ACC112 (cell line): ENCODE measurements at regions not wholly inside any gene's neighbourhood (a gene's known extent, or its start where the extent isn't known, plus 50 kb on each side); places are given as distances from the start of the nearest gene placed in this dataset.

ENCODE experiments used
- H2AFZ ChIP-seq: fragments of 200-600 bp; sonication (generic); one replicate; pipeline ENCODE4 v1.6.0; 2017; ENCODE audit warnings: antibody characterized with exemption, low read length; ENCODE audit not compliant: unreplicated experiment
- H3K27ac ChIP-seq: fragments of 200-600 bp; sonication (generic); 2 replicates; pipeline ENCODE4 v1.5.1; 2014; ENCODE audit warnings: low read depth, mild to moderate bottlenecking, antibody characterized with exemption, low read length, moderate library complexity
- H3K27me3 ChIP-seq: fragments of 200-600 bp; sonication (generic); 2 replicates; pipeline ENCODE4 v1.6.1; 2014; ENCODE audit warnings: mild to moderate bottlenecking, antibody characterized with exemption, low read length, moderate library complexity, mixed read lengths; ENCODE audit not compliant: insufficient read depth
- H3K36me3 ChIP-seq: fragments of 200-600 bp; sonication (generic); 2 replicates; pipeline ENCODE4 v1.6.1; 2016; ENCODE audit warnings: mild to moderate bottlenecking, antibody characterized with exemption, low read length, moderate library complexity, mixed read lengths; ENCODE audit not compliant: insufficient read depth
- H3K4me1 ChIP-seq: fragments of 200-600 bp; sonication (generic); one replicate; pipeline ENCODE4 v1.6.1; 2016; ENCODE audit warnings: low read length, mixed read lengths; ENCODE audit not compliant: insufficient read depth, unreplicated experiment, control insufficient read depth
- H3K4me3 ChIP-seq: fragments of 200-600 bp; sonication (generic); 2 replicates; pipeline ENCODE4 v1.5.1; 2014; ENCODE audit warnings: mild to moderate bottlenecking, low read depth, low read length
- H3K79me2 ChIP-seq: fragments of 200-600 bp; sonication (generic); one replicate; pipeline ENCODE4 v1.6.0; 2016; ENCODE audit warnings: low read length; ENCODE audit not compliant: control insufficient read depth, unreplicated experiment, insufficient read depth

DNA sequence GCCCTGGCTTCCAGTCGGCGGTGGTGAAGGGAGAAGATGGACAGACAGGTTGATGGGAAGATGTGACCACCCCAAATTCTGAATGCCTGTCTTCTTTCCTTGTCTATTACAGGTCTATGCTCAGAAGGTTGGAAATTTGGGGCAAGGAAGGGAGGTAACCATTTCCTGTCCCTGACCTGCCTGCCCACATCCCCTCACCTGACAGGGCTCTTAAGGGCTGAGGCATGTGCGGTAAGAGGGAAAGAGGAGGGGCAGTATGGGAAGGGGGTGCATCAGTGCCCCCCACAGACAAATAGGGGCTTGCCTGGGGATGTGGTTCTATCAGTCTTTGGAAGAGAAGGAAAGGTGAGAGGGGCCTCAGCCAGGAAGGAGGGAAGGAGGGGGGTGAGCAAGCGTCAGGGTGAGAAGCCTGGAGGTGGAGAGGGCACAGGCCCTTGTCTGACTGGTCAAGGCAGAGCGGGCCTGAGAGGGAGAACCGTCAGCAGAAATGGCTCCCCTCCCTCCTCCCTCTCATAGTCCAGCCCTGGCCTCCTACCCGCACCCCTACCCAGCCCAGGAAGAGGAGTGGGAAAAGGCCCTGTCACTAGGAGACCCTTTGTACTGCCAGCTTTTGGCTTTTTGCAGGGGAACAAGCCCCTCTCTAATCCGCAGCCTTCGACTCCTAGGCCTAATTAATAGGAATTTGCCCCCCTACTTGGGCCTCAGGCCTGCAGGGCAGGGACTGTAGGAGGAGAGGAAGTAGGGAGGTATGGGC lies 104.4 kb upstream of the FOXP4 start:
- H3K27me3 ChIP-seq = peaks cover 88% of the 10 kb centered on the region
- H3K4me3 ChIP-seq = no peak overlapping the region

DNA sequence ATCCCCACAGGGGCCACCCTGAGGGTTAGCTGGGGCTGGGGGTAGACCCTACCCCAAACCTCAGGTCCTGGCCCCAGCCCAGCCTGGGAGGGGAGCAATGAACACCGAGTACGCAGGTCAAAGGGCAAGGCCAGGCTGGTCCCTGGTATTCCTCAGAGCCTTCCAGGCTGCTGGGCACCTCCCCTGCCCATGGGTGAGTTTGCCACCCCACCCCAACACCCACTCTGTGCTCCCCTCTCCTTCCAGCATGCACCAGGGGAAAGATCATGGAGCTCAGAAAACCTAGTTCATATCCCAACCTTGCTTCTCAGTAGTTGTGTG lies 103.9 kb upstream of the FOXP4 start:
- Histone ChIP-seq H3K79me2 (no peaks in the 10 kb centered on the region), H3K4me1 (no peaks in the 10 kb centered on the region), H2AFZ (no peak overlapping the region), H3K27ac (no peak overlapping the region), H3K36me3 (no peaks in the 10 kb centered on the region), H3K4me3 (no peak overlapping the region), H3K27me3 (peaks cover 85% of the 10 kb centered on the region)

More for the DNA sequence above, 104.4 kb upstream of the FOXP4 start:
- H2AFZ ChIP-seq = no peak overlapping the region
- H3K79me2 ChIP-seq = no peaks in the 10 kb centered on the region
- no peak overlapping the region for H3K27ac ChIP-seq
- no peaks in the 10 kb centered on the region for H3K36me3 ChIP-seq
- no peaks in the 10 kb centered on the region for H3K4me1 ChIP-seq

DNA sequence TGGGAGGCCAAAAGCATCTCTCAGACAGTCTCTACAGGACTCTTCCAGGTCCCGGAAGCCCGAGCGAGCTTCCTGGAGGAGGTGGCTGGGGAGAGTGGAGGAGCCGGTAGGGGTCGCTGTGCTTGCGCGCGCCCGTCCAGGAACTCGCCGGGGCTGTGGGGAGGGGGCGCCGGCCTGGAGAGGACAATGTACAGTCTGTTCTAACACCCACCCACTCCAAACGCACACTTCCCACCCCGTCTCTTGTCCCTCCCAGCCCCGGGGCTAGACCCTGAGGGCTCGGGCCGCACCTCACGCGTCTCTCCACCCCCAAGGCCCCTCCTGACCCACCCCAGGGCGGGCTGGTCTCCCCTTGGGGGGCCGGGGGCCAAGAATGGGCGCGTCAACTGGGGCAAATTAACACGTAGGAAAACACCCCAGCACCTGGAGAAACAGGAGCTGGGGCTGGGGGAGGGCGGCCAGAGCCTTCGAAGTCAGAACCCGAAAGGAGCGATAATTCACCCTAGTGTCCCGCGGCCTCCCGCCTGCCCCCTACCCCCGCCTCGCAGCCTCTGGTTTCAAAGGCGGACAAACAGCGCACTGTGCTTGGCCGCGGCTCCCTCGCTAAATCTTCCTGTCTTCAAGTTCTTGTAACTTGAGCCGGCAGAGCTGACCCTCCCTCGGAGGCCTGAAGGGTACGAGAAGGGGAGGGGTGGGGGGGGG lies 103.2 kb upstream of the FOXP4 start:
- Histone ChIP-seq H3K36me3 (no peaks in the 10 kb centered on the region), H3K27me3 (peaks cover 80% of the 10 kb centered on the region), H3K4me1 (no peaks in the 10 kb centered on the region), H3K4me3 (no peak overlapping the region; the same call in 1 of the 2 replicates), H3K79me2 (no peaks in the 10 kb centered on the region), H3K27ac (no peak overlapping the region), H2AFZ (no peak overlapping the region)

DNA sequence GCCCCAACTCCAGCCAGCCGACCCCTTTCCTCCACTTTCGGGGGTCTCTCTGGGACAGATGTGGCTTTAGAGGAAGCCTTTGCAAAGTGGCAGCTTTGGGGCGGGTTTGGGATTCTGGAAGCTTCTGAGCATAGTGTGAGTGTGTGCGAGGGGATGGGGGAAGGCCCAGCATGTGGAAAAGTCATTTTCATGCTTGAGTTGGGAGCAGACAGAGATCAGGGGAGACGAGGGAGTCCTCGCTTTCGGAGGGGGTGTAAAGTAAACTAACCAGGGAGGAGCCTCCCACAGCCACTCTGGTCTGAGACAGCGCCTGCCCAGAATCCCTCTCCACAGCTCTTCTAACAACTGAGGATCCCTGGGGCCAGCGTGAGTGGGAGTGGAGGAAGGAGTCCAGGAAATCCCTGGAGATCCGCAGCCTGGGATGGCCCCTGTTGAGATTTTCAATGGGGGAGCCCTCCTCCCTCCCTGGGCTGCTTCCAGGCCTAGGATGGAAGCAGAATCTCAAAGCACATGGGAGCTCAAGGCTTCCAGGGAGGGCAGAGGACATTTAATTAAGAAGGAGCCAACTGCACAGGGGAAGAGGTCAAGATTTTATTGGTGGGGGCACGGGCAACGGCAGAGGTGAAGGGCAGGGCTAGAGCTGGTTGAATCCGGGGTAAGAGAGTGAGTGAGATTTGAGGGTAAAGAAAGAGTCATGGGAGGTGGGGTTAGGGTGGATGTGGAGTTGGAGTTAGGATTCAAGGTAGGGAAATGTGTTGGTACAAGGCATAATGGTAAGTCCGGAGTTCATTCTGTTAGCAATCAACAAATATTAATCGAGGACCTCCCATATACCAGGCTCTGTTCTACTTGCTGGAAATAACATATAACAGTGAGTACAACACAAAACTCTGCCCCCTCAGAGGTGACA lies 102.3 kb upstream of the FOXP4 start:
- Histone ChIP-seq H3K36me3 (no peaks in the 10 kb centered on the region), H3K27ac (no peak overlapping the region), H3K4me3 (no peak overlapping the region), H2AFZ (no peak overlapping the region), H3K4me1 (no peaks in the 10 kb centered on the region), H3K27me3 (peaks cover 71% of the 10 kb centered on the region), H3K79me2 (no peaks in the 10 kb centered on the region)

DNA sequence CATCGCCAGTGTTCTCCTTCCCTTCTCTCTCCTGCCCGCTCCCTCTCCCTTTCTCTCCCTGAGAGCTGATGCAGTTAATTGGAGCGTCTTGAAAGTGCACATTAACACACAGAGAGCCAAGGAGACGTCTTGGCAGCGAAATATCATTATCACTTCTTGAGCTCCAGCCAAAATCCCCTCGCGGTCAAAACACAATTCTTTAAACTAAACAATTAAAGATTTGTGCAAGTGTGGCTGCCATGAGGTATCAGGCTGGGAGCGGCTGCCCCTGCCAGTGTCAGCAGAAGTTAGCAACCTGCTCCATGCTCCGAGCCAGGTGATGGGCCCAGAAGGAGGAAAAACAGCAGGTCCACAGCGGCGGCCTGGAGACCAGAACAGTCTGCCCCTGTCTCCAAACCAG lies 100.9 kb upstream of the FOXP4 start:
- Histone ChIP-seq H3K79me2 (no peaks in the 10 kb centered on the region), H3K27ac (no peak overlapping the region), H3K27me3 (peaks cover 59% of the 10 kb centered on the region), H2AFZ (no peak overlapping the region), H3K4me3 (no peak overlapping the region), H3K4me1 (no peaks in the 10 kb centered on the region), H3K36me3 (no peaks in the 10 kb centered on the region)

GRCh38 chr6:41446132-41446531 lies 100.0 kb upstream of the FOXP4 start:
- H3K4me3 ChIP-seq = no peak overlapping the region
- peaks cover 50% of the 10 kb centered on the region for H3K27me3 ChIP-seq
- no peaks in the 10 kb centered on the region for H3K4me1 ChIP-seq
- no peaks in the 10 kb centered on the region for H3K79me2 ChIP-seq
- no peak overlapping the region for H2AFZ ChIP-seq
- H3K36me3 ChIP-seq = no peaks in the 10 kb centered on the region
- H3K27ac ChIP-seq = no peak overlapping the region

- Histone ChIP-seq H3K79me2 (no peaks in the 10 kb centered on the region), H3K4me3 (no peak overlapping the region), H2AFZ (no peak overlapping the region), H3K4me1 (no peaks in the 10 kb centered on the region), H3K27me3 (peaks cover 41% of the 10 kb centered on the region), H3K27ac (no peak overlapping the region), H3K36me3 (no peaks in the 10 kb centered on the region)
These were observed 99.2 kb upstream of the FOXP4 start for GRCh38 chr6:41446907-41447545.

DNA sequence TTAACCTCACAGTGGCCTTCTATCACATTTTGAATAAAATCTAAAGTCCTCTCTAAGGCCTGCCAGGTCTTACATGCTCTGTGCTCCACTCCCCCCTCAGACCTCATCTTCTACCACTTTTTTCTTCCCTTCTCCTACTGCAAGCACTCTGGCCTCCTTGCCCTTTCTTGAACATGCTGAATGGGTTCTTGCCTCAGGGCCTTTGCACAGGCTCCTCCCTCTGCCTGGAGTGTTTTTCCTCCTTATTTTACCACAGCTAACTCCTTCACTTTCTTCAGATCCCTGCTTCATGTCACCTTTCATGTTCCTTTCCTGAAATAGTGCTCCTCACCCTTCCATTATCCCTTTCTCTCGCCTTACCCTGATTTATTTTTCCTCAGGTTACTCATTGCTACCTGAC lies 97.9 kb upstream of the FOXP4 start:
- no peaks in the 10 kb centered on the region for H3K4me1 ChIP-seq
- no peak overlapping the region for H3K4me3 ChIP-seq
- no peaks in the 10 kb centered on the region for H3K36me3 ChIP-seq
- no peaks in the 10 kb centered on the region for H3K79me2 ChIP-seq
- H2AFZ ChIP-seq = no peak overlapping the region
- H3K27ac ChIP-seq = no peak overlapping the region
- peaks cover 29% of the 10 kb centered on the region for H3K27me3 ChIP-seq

- no peak overlapping the region for H2AFZ ChIP-seq
These were observed 96.6 kb upstream of the FOXP4 start for GRCh38 chr6:41449399-41450245.

DNA sequence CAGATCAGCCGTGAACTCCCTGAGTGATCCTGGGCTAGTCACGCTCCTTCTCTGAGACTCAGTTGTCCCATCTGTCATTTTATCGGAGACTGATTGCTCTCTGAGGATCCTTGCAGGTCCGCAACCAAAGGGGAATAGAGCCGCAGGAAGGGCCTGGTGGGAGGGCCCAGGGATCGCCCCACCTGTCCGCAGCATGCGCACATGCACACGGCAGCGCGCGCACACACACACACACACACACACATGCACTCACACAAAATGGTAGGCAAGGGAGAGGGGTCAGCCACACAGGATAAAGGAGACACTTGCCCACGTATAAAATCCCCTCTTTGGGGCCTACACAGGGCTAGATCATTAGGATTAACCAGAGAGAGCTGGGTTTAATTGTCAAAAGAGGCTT lies 95.6 kb upstream of the FOXP4 start:
- Histone ChIP-seq H3K27ac (no peak overlapping the region), H3K79me2 (no peaks in the 10 kb centered on the region), H3K27me3 (peaks cover 28% of the 10 kb centered on the region)

More at GRCh38 chr6:41449399-41450245, 96.6 kb upstream of the FOXP4 start:
- H3K27ac ChIP-seq = no peak overlapping the region
- H3K79me2 ChIP-seq = no peaks in the 10 kb centered on the region
- peaks cover 28% of the 10 kb centered on the region for H3K27me3 ChIP-seq
- H3K4me1 ChIP-seq = no peaks in the 10 kb centered on the region
- H3K36me3 ChIP-seq = no peaks in the 10 kb centered on the region
- H3K4me3 ChIP-seq = no peak overlapping the region

More for the DNA sequence above, 95.6 kb upstream of the FOXP4 start:
- no peaks in the 10 kb centered on the region for H3K4me1 ChIP-seq
- no peak overlapping the region for H3K4me3 ChIP-seq
- no peak overlapping the region for H2AFZ ChIP-seq
- no peaks in the 10 kb centered on the region for H3K36me3 ChIP-seq
